Right lobe of liver (tissue), 6 donors: ENCODE measurements at regions not wholly inside any gene's neighbourhood (a gene's known extent, or its start where the extent isn't known, plus 50 kb on each side); places are given as distances from the start of the nearest gene placed in this dataset.

ENCODE experiments used
- ATAC-seq, 4 donors: fragments of 200-7000 bp; cut with Tn5 transposase; one replicate each; pipeline ENCODE4 v1.9.1; 2020; ENCODE audit warnings: mild to moderate bottlenecking in 4 of 4, moderate library complexity in 4 of 4
- DNase-seq, 3 donors: peaks; one replicate each; pipeline ENCODE4 v3.0.0-alpha.2; 2020
- H3K27ac ChIP-seq, 3 donors: fragments of 200-600 bp; one replicate each; pipeline ENCODE4 v1.8.0; 2022
- H3K27me3 ChIP-seq, 2 donors: fragments of 200-600 bp; one replicate each; pipeline ENCODE4 v1.8.0; 2022
- H3K36me3 ChIP-seq, 4 donors: fragments of 200-600 bp; sonication (generic) in 1 of 4; one replicate each; pipeline versions ENCODE4 v1.5.1 to v1.8.0; 2017 to 2022; ENCODE audit warnings: control low read depth in 1 of 4
- H3K4me1 ChIP-seq, 4 donors: fragments of 200-600 bp; sonication (generic) in 1 of 4; one replicate each; pipeline versions ENCODE4 v1.5.1 to v1.8.0; 2017 to 2022; ENCODE audit warnings: control low read depth in 1 of 4
- H3K4me3 ChIP-seq, 3 donors: fragments of 200-600 bp; one replicate each; pipeline ENCODE4 v1.8.0; 2022
- H3K9me3 ChIP-seq, 4 donors: fragments of 200-600 bp; sonication (generic) in 1 of 4; one replicate each; pipeline versions ENCODE4 v1.5.1 to v1.8.0; 2017 to 2022; ENCODE audit warnings: control low read depth in 1 of 4
- CTCF ChIP-seq, 4 donors: fragments of 200-600 bp in 3 of 4; fragments of 450-650 bp in 1 of 4; IDR thresholded peaks; one replicate each; pipeline versions ENCODE4 v1.5.1 to v1.8.0; 2016 to 2022; ENCODE audit warnings: antibody characterized with exemption in 4 of 4, mild to moderate bottlenecking in 2 of 4
- POLR2A ChIP-seq: fragments of 450-650 bp; IDR thresholded peaks from one replicate; pipeline ENCODE4 v1.6.1; 2017; ENCODE audit warnings: antibody characterized with exemption, mild to moderate bottlenecking
- WGBS: methylation state at CpG from one replicate; pipeline ENCODE4 v1.1.6; 2018; ENCODE audit warnings: low coverage, low lambda C conversion rate; ENCODE audit not compliant: insufficient coverage; ENCODE audit errors: missing lambda C conversion rate; 5-methylcytosine and 5-hydroxymethylcytosine counted together
- intact Hi-C, 2 donors: fragments of 100-400 bp; cut with DNase I; formaldehyde crosslinking; loops; one replicate each; pipeline versions ENCODE4 v1.11.2 to v1.14.1; 2022
- donor health status: DM: no; HTN: yes; CAD: no.
- donor health status: DM: no; HTN: no; CAD: no.
- donor health status: DM: no; HTN: no; CAD: no.
- donor health status: DM: no; HTN: yes; CAD: no.
- donor health status: DM: no; HTN: yes; CAD: no.

- intact Hi-C loops, result no loop called here
- no peaks in the 10 kb centered on the region for H3K36me3 ChIP-seq
- H3K27ac ChIP-seq, result no peak overlapping the region
- H3K4me3 ChIP-seq, result no peak overlapping the region
- TF ChIP-seq CTCF (IDR thresholded peaks at IDR 0.05) (no peak), POLR2A (no peak)
- H3K4me1 ChIP-seq, result no peaks in the 10 kb centered on the region
- no peak for DNase-seq
- H3K9me3 ChIP-seq, result no peaks in the 10 kb centered on the region
- no peak for ATAC-seq
- no peaks in the 10 kb centered on the region for H3K27me3 ChIP-seq
- WGBS, result 41% methylated on average over 2 of the region's 2 CpGs
These were observed 412.9 kb downstream of the VGLL3 start for GRCh38 chr3:86578071-86578470.

- Histone ChIP-seq H3K4me3 (no peak overlapping the region), H3K9me3 (no peaks in the 10 kb centered on the region), H3K36me3 (no peaks in the 10 kb centered on the region), H3K27me3 (no peaks in the 10 kb centered on the region), H3K27ac (no peak overlapping the region), H3K4me1 (no peaks in the 10 kb centered on the region)
- WGBS, result 6% methylated on average over 2 of the region's 2 CpGs
- intact Hi-C loops, result no loop called here
- no peak for TF ChIP-seq POLR2A
- peak; percentile 29 to 72 (median 68) for TF ChIP-seq CTCF (IDR thresholded peaks at IDR 0.05)
- peak; percentile 50 to 52 (median 51) for ATAC-seq
- DNase-seq, result no peak
These were observed 427.5 kb downstream of the VGLL3 start for GRCh38 chr3:86563400-86563970.

GRCh38 chr3:86562090-86562489 is 428.9 kb downstream of the VGLL3 start:
- no peak for TF ChIP-seq CTCF (IDR thresholded peaks at IDR 0.05)
- no peak for TF ChIP-seq POLR2A
- ATAC-seq (no peak), DNase-seq (no peak)
- Histone ChIP-seq H3K36me3 (no peaks in the 10 kb centered on the region), H3K4me1 (no peaks in the 10 kb centered on the region), H3K27ac (no peak overlapping the region), H3K9me3 (no peaks in the 10 kb centered on the region), H3K4me3 (no peak overlapping the region), H3K27me3 (no peaks in the 10 kb centered on the region)
- 19% methylated on average over 1 of the region's 1 CpG for WGBS
- intact Hi-C loops, result no loop called here

GRCh38 chr3:86561215-86561614 is 429.7 kb downstream of the VGLL3 start:
- Histone ChIP-seq H3K27me3 (no peaks in the 10 kb centered on the region), H3K4me1 (no peaks in the 10 kb centered on the region), H3K4me3 (no peak overlapping the region), H3K9me3 (no peaks in the 10 kb centered on the region), H3K27ac (no peak overlapping the region), H3K36me3 (no peaks in the 10 kb centered on the region)
- DNase-seq (no peak), ATAC-seq (no peak)
- TF ChIP-seq POLR2A (no peak), CTCF (IDR thresholded peaks at IDR 0.05) (no peak)
- intact Hi-C loops, result no loop called here
- 19% methylated on average over 5 of the region's 5 CpGs for WGBS

GRCh38 chr3:86554383-86554782 is 436.6 kb downstream of the VGLL3 start:
- no peaks in the 10 kb centered on the region for H3K4me1 ChIP-seq
- DNase-seq, result no peak
- H3K27ac ChIP-seq, result no peak overlapping the region
- 39% methylated on average over 5 of the region's 5 CpGs for WGBS
- no peak for TF ChIP-seq CTCF (IDR thresholded peaks at IDR 0.05)
- no peak for TF ChIP-seq POLR2A
- no peaks in the 10 kb centered on the region for H3K9me3 ChIP-seq
- intact Hi-C loops, result no loop called here
- no peaks in the 10 kb centered on the region for H3K27me3 ChIP-seq
- ATAC-seq, result no peak
- no peaks in the 10 kb centered on the region for H3K36me3 ChIP-seq
- H3K4me3 ChIP-seq, result no peak overlapping the region
